Parathyroid adenoma (tissue), 2 donors: ENCODE measurements at regions not wholly inside any gene's neighbourhood (a gene's known extent, or its start where the extent isn't known, plus 50 kb on each side); places are given as distances from the start of the nearest gene placed in this dataset.

Source experiments
- H2AFZ ChIP-seq: fragments of 300-600 bp; sonication (generic); one replicate; pipeline ENCODE4 v1.7.0; 2017; ENCODE audit warnings: antibody characterized with exemption, mild to moderate bottlenecking
- H3K27ac ChIP-seq: fragments of 300-600 bp; sonication (generic); one replicate; pipeline ENCODE4 v1.7.0; 2017
- H3K27me3 ChIP-seq: fragments of 300-600 bp; sonication (generic); one replicate; pipeline ENCODE4 v1.7.0; 2017; ENCODE audit warnings: low read length; ENCODE audit not compliant: control insufficient read depth, insufficient read depth
- H3K36me3 ChIP-seq: fragments of 300-600 bp; sonication (generic); one replicate; pipeline ENCODE4 v1.7.0; 2017; ENCODE audit warnings: low read length; ENCODE audit not compliant: control insufficient read depth, insufficient read depth
- H3K4me1 ChIP-seq: fragments of 300-600 bp; sonication (generic); one replicate; pipeline ENCODE4 v1.7.0; 2017; ENCODE audit warnings: control low read depth
- H3K4me2 ChIP-seq: fragments of 300-600 bp; sonication (generic); one replicate; pipeline ENCODE4 v1.7.0; 2017; ENCODE audit warnings: low read length
- H3K4me3 ChIP-seq: fragments of 300-600 bp; sonication (generic); one replicate; pipeline ENCODE4 v1.7.0; 2017; ENCODE audit warnings: low read depth, low read length
- H3K79me2 ChIP-seq: fragments of 300-600 bp; sonication (generic); one replicate; pipeline ENCODE4 v1.7.0; 2017; ENCODE audit warnings: control low read depth
- H3K9ac ChIP-seq: fragments of 300-600 bp; sonication (generic); one replicate; pipeline ENCODE4 v1.7.0; 2017; ENCODE audit warnings: mild to moderate bottlenecking
- H3K9me3 ChIP-seq: fragments of 300-600 bp; sonication (generic); one replicate; pipeline ENCODE4 v1.7.0; 2017; ENCODE audit warnings: low read length; ENCODE audit not compliant: control insufficient read depth
- TF ChIP-seq, protein P1 (sequence below): fragments of 300-600 bp; sonication (generic); IDR thresholded peaks from one replicate; pipeline ENCODE4 v1.7.0; 2017; ENCODE audit warnings: antibody characterized with exemption, mild to moderate bottlenecking
- donor health status: primary hyperparathyroidism.

GRCh38 chr4:114115526-114115925, 136.1 kb upstream of the ARSJ start:
- TF ChIP-seq, protein P1, sequence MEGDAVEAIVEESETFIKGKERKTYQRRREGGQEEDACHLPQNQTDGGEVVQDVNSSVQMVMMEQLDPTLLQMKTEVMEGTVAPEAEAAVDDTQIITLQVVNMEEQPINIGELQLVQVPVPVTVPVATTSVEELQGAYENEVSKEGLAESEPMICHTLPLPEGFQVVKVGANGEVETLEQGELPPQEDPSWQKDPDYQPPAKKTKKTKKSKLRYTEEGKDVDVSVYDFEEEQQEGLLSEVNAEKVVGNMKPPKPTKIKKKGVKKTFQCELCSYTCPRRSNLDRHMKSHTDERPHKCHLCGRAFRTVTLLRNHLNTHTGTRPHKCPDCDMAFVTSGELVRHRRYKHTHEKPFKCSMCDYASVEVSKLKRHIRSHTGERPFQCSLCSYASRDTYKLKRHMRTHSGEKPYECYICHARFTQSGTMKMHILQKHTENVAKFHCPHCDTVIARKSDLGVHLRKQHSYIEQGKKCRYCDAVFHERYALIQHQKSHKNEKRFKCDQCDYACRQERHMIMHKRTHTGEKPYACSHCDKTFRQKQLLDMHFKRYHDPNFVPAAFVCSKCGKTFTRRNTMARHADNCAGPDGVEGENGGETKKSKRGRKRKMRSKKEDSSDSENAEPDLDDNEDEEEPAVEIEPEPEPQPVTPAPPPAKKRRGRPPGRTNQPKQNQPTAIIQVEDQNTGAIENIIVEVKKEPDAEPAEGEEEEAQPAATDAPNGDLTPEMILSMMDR, result no peak
- Histone ChIP-seq H3K4me3 (no peak overlapping the region), H3K79me2 (no peaks in the 10 kb centered on the region), H3K4me1 (no peaks in the 10 kb centered on the region), H3K36me3 (no peaks in the 10 kb centered on the region), H3K27me3 (no peaks in the 10 kb centered on the region), H3K9ac (no peak overlapping the region), H3K9me3 (no peaks in the 10 kb centered on the region), H3K4me2 (no peak overlapping the region), H2AFZ (no peak overlapping the region), H3K27ac (no peak overlapping the region)

GRCh38 chr4:114116861-114117260, 137.4 kb upstream of the ARSJ start:
- no peaks in the 10 kb centered on the region for H3K36me3 ChIP-seq
- no peak overlapping the region for H3K9ac ChIP-seq
- no peak overlapping the region for H3K4me3 ChIP-seq
- H3K9me3 ChIP-seq, result no peaks in the 10 kb centered on the region
- TF ChIP-seq, protein P1, result no peak
- no peak overlapping the region for H2AFZ ChIP-seq
- H3K4me2 ChIP-seq, result no peak overlapping the region
- H3K27ac ChIP-seq, result no peak overlapping the region
- H3K27me3 ChIP-seq, result no peaks in the 10 kb centered on the region
- H3K79me2 ChIP-seq, result no peaks in the 10 kb centered on the region
- no peaks in the 10 kb centered on the region for H3K4me1 ChIP-seq

DNA sequence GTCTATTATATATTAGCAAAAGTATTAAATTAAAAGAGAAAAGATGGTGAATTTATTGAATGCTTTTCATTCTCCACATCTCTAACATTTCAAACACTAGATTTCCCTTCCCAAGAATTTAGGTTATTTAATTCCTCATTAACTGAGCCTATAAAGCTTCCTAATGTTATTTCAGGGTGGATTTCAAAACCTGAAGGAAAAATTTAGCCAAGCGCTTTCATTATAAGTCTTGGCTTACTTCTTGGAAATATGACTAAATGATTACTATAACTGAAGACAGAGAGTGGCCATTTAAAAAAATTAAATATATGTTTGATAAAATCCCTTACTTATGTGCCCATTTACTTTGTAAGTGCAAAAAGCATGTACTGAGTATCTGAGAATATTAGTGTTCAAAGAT, 141.8 kb upstream of the ARSJ start:
- Histone ChIP-seq H3K4me3 (no peak overlapping the region), H3K4me1 (no peaks in the 10 kb centered on the region)

GRCh38 chr4:114132199-114132598, 152.8 kb upstream of the ARSJ start:
- Histone ChIP-seq H3K27ac (no peak overlapping the region), H3K36me3 (no peaks in the 10 kb centered on the region), H3K27me3 (no peaks in the 10 kb centered on the region), H3K4me3 (no peak overlapping the region), H3K4me2 (no peak overlapping the region), H3K9me3 (no peaks in the 10 kb centered on the region), H2AFZ (no peak overlapping the region), H3K79me2 (no peaks in the 10 kb centered on the region), H3K4me1 (no peaks in the 10 kb centered on the region), H3K9ac (no peak overlapping the region)
- TF ChIP-seq, protein P1, result no peak

More for the DNA sequence above, 141.8 kb upstream of the ARSJ start:
- H3K36me3 ChIP-seq, result no peaks in the 10 kb centered on the region
- H3K9ac ChIP-seq, result no peak overlapping the region
- no peaks in the 10 kb centered on the region for H3K79me2 ChIP-seq
- no peak overlapping the region for H2AFZ ChIP-seq
- no peaks in the 10 kb centered on the region for H3K27me3 ChIP-seq
- H3K4me2 ChIP-seq, result no peak overlapping the region
- TF ChIP-seq, protein P1, result no peak
- no peaks in the 10 kb centered on the region for H3K9me3 ChIP-seq
- no peak overlapping the region for H3K27ac ChIP-seq

DNA sequence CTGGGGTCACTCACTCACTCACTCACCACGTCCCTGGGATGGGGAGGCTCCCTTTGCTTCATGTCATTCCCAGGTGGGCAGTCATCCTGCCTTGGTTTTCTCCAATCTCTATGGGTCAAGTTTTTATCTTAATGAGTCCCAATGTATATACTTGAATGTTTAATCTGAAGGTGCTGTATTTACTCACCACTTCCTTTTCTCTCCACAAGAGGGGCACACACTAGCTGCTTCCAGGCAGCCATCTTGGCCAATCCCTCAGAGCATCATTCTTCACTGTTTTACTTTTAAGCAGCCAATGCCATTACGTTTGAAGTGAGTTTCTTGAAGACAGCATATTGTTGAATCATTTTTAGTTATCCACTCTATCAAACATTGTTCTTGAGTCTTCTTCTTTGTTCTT, 153.4 kb upstream of the ARSJ start:
- Histone ChIP-seq H3K9ac (no peak overlapping the region), H3K9me3 (no peaks in the 10 kb centered on the region), H3K4me1 (no peaks in the 10 kb centered on the region), H3K27ac (no peak overlapping the region), H2AFZ (no peak overlapping the region), H3K27me3 (no peaks in the 10 kb centered on the region), H3K4me3 (no peak overlapping the region), H3K4me2 (no peak overlapping the region), H3K79me2 (no peaks in the 10 kb centered on the region), H3K36me3 (no peaks in the 10 kb centered on the region)
- TF ChIP-seq, protein P1, result no peak
